ENCODE measurements at regions not wholly inside any gene's neighbourhood (a gene's known extent, or its start where the extent isn't known, plus 50 kb on each side); places are given as distances from the start of the nearest gene placed in this dataset.

DNA sequence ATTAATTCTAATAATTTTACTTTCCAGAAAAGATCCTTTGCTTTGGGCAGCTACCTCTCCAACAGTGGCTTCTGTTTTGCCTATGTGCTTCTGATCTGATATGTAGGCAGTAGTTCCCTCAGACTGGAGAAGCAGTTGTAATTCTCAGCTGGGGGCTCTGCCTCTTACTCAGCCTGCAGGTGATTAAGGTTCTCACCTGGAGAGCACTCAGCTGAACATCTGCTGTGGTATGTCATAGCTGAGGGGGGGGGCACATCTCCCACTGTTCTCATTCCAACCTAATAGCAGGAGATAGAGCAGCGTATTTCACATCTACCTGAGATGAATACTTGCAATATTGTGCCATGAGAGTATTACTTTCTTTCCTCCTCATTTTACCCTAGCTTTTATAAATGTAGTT lies 511.9 kb upstream of the CDH8 start:
- no peaks in the 10 kb centered on the region for H3K9me3 ChIP-seq
- no peak for TF ChIP-seq POLR2A (IDR thresholded peaks at IDR 0.05)
- TF ChIP-seq, protein P1, sequence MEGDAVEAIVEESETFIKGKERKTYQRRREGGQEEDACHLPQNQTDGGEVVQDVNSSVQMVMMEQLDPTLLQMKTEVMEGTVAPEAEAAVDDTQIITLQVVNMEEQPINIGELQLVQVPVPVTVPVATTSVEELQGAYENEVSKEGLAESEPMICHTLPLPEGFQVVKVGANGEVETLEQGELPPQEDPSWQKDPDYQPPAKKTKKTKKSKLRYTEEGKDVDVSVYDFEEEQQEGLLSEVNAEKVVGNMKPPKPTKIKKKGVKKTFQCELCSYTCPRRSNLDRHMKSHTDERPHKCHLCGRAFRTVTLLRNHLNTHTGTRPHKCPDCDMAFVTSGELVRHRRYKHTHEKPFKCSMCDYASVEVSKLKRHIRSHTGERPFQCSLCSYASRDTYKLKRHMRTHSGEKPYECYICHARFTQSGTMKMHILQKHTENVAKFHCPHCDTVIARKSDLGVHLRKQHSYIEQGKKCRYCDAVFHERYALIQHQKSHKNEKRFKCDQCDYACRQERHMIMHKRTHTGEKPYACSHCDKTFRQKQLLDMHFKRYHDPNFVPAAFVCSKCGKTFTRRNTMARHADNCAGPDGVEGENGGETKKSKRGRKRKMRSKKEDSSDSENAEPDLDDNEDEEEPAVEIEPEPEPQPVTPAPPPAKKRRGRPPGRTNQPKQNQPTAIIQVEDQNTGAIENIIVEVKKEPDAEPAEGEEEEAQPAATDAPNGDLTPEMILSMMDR (IDR thresholded peaks at IDR 0.05): no peak
- WGBS, 2 donors: 85 to 91% methylated on average over 1 of the region's 1 CpG
- H3K4me1 ChIP-seq: no peaks in the 10 kb centered on the region
- H3K27ac ChIP-seq: no peak overlapping the region
- no peak for DNase-seq
- no peaks in the 10 kb centered on the region for H3K36me3 ChIP-seq (ENCODE audit: low read depth, missing control alignments)
- H3K4me3 ChIP-seq: no peak overlapping the region
- intact Hi-C loops (cut with DNase I; ENCODE audit: low total_unique reads): no loop called here
- H3K27me3 ChIP-seq: no peaks in the 10 kb centered on the region

GRCh38 chr16:62546701-62547100 lies 510.5 kb upstream of the CDH8 start:
- no peak for DNase-seq
- no peak overlapping the region for H3K27ac ChIP-seq
- intact Hi-C loops (cut with DNase I; ENCODE audit: low total_unique reads): no loop called here
- TF ChIP-seq, protein P1 (IDR thresholded peaks at IDR 0.05): no peak
- TF ChIP-seq POLR2A (IDR thresholded peaks at IDR 0.05): no peak
- H3K9me3 ChIP-seq: no peaks in the 10 kb centered on the region
- no peaks in the 10 kb centered on the region for H3K36me3 ChIP-seq (ENCODE audit: low read depth, missing control alignments)
- no peaks in the 10 kb centered on the region for H3K4me1 ChIP-seq
- no peak overlapping the region for H3K4me3 ChIP-seq
- 75 to 79% methylated on average over 1 of the region's 1 CpG for WGBS, 2 donors
- H3K27me3 ChIP-seq: no peaks in the 10 kb centered on the region

DNA sequence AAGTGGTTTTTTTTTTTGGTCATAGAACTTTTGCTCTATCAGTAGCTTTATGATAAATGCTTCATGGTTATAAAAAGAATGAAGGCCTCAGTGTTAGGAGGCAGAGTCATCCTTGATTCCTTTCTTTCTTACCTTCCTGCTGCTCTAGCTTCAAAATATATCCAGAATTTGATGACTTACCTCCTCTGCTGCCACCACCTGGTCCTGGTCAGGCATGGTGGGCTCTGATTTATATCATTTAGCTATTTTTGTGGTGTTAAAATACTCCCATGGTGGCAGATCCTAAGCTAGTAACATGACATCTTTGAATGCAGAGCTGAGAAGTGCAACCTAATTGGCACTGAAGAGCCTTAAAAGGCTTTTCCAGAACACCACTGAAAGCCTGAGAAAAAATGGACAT lies 508.8 kb upstream of the CDH8 start:
- Histone ChIP-seq H3K4me3 (no peak overlapping the region), H3K4me1 (no peaks in the 10 kb centered on the region), H3K36me3 (ENCODE audit: low read depth, missing control alignments) (no peaks in the 10 kb centered on the region), H3K9me3 (no peaks in the 10 kb centered on the region), H3K27ac (no peak overlapping the region), H3K27me3 (no peaks in the 10 kb centered on the region)
- intact Hi-C loops (cut with DNase I; ENCODE audit: low total_unique reads): no loop called here
- DNase-seq: no peak
- no peak for TF ChIP-seq POLR2A (IDR thresholded peaks at IDR 0.05)
- TF ChIP-seq, protein P1 (IDR thresholded peaks at IDR 0.05): no peak

GRCh38 chr16:62543516-62543915 lies 507.3 kb upstream of the CDH8 start:
- no peak overlapping the region for H3K4me3 ChIP-seq
- WGBS, 2 donors: 43 to 63% methylated on average over 1 of the region's 1 CpG
- TF ChIP-seq, protein P1 (IDR thresholded peaks at IDR 0.05): no peak
- no peak for TF ChIP-seq POLR2A (IDR thresholded peaks at IDR 0.05)
- no peaks in the 10 kb centered on the region for H3K36me3 ChIP-seq (ENCODE audit: low read depth, missing control alignments)
- H3K9me3 ChIP-seq: no peaks in the 10 kb centered on the region
- H3K27me3 ChIP-seq: no peaks in the 10 kb centered on the region
- H3K27ac ChIP-seq: no peak overlapping the region
- intact Hi-C loops (cut with DNase I; ENCODE audit: low total_unique reads): no loop called here
- H3K4me1 ChIP-seq: no peaks in the 10 kb centered on the region
- no peak for DNase-seq

- no peaks in the 10 kb centered on the region for H3K4me1 ChIP-seq
- no peaks in the 10 kb centered on the region for H3K27me3 ChIP-seq
- no peak overlapping the region for H3K4me3 ChIP-seq
- 75 to 85% methylated on average over 1 of the region's 1 CpG for WGBS, 2 donors
- intact Hi-C loops (cut with DNase I; ENCODE audit: low total_unique reads): no loop called here
- no peaks in the 10 kb centered on the region for H3K36me3 ChIP-seq (ENCODE audit: low read depth, missing control alignments)
- no peak for TF ChIP-seq POLR2A (IDR thresholded peaks at IDR 0.05)
- TF ChIP-seq, protein P1 (IDR thresholded peaks at IDR 0.05): no peak
- H3K9me3 ChIP-seq: no peaks in the 10 kb centered on the region
- DNase-seq: no peak
- H3K27ac ChIP-seq: no peak overlapping the region
Measured at GRCh38 chr16:62539657-62540056, 503.4 kb upstream of the CDH8 start.

All from testis (tissue), 2 donors.